ENCODE measurements at regions not wholly inside any gene's neighbourhood (a gene's known extent, or its start where the extent isn't known, plus 50 kb on each side); places are given as distances from the start of the nearest gene placed in this dataset.
"Not testable (repeated sequence)": the region's sequence is repeated elsewhere in the genome, so short reads cannot be mapped to it uniquely, and the experiment has no call there.

DNA sequence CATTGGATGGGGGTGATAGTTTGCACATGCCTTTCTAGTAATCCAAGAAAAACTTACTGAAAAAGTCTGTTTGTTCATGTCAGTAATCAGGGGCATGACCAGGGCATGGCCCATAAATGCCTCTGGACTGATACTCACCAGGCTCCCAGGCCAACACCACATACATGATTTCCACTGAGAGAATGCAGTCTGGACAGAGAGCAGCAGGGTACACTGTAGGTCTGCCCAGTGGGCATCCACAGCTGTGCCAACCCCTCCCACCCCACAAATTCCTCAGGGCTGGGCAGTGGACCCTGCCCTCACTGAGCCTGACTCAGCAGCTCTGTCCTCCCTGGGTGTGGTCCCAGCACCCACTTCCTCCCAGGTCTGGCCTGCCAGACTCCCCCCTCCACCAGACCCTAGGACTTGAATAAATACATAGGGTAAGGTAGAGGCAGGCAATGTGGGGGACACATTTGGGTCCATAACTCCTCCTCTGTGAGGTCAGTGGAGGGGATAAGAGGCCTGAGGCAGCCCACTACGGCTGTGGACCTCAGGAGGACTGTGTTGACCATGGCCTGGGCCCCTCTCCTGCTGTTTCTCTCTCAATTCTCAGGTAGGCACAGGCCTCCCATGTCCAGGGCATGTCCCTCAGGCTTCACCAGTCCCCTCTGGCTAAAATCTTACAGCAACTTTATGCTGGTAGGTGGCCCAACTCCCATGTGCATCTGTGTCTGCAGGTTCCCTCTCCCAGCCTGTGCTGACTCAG is 92.2 kb upstream of the TOP3B start:
- no peak for DNase-seq

- no peak for DNase-seq
These were observed 91.4 kb upstream of the TOP3B start for GRCh38 chr22:22073769-22074561.

GRCh38 chr22:22072169-22072836 is 89.7 kb upstream of the TOP3B start:
- no peak for DNase-seq

DNA sequence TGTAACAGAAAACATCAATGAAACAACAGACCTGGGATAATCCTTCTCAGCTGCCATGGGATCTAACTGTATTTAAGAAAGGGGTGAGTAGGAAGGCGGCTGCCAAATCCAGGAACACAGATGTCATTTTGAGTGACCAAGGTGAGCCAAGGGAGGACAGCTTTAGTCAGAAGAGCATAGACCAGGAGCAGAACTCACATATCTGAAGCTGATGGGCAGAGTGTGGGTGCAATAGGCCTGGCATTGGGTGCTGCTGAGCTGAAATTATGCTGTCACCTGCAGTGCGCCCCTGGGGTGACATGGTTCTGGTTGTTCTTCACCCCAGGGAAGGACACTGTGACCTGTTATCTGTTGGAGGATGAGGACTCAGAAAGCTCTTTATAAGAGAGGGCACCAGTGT is 88.9 kb upstream of the TOP3B start:
- DNase-seq: no peak

- no peak for DNase-seq
These were observed 87.8 kb upstream of the TOP3B start for GRCh38 chr22:22070371-22070824.

- no peak for DNase-seq
These were observed 87.1 kb upstream of the TOP3B start for GRCh38 chr22:22069450-22070370.

DNA sequence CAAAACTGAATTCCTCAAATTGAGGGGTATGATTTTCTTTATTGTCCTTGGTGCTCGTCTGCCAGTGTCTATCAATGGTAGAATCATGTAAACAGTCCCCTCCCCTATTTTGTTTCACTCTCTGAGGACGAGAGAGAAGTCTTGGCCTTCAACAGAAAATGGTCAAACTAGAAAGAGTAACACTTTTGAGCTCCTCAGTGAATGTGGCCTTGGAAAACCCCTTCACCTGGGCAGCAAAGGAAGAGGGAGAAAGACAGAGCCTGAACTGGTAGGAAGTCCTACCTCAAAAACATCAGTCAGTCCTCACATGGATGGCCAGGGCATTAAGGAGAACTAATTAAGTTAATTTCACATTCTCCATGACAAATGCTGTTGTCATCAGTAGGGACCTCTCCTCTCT is 86.1 kb upstream of the TOP3B start:
- no peak for DNase-seq

GRCh38 chr22:22068025-22068424 is 85.4 kb upstream of the TOP3B start:
- no peak for DNase-seq

GRCh38 chr22:22067192-22067591 is 84.6 kb upstream of the TOP3B start:
- DNase-seq: no peak

- DNase-seq: no peak
These were observed 82.0 kb upstream of the TOP3B start for GRCh38 chr22:22064580-22064979.

DNA sequence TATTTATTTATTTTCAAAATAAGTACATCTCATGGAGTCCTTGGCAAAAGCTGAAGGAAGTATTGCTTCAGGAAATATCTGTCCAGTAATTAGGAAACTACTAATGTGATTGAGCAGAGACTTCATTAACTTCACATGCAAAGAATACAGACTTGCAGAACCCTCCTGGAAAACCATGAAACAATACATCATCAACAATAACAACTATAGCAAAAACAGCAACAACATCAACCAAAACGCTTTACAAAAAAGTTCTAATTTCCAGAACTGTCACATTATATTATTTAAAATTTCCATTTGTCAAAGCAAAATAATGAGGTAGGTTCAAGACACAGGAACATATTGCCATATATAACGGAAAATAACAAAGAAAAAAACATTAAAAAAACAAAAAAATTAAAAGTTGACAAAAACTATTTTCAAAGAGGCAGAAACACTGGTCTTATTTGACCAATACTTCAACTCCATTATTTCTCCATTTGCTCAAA is 79.8 kb upstream of the TOP3B start:
- no peak for DNase-seq

- no peak for DNase-seq
These were observed 78.8 kb upstream of the TOP3B start for GRCh38 chr22:22061085-22062077.

DNA sequence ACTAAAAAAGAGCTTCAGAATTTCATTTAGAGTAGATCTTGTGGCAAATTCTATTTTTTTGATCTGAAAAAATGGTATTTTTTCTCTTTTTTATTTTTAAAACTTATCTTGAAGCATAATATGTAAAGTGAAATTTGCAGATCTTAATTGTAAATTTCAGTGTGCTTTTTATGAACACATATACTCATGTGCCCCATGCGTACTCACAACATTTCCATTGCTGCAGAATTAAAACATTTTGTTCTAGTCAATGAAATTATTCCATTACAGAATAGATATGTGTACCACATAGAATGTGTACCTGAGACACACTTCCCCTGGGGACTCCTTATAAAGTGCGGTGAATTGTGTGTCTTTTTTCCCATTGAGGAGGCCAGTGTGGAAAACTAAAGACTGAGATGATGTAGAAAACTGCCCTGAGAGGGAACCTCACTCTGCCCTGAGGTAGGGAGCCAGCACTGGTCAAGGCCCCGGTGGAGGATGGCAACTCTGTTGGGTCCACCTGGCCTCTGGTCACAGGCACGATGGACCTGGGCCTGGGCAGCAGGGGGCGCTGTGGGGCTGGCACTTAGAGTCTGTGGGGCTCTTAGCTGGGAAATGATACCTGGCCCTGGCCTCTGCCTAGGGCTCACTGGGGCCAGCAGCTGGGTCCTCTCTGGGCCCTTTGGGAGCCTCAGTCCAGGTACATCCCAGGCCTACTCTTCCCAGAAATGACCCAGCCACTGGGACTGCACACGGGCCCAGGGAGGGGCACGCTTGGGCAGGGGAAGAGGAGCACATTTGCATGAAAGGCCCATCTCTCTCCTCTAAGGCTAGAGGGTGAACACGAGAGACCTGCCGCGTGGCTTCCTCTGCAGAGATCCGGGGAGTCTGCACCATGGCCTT is 77.9 kb upstream of the TOP3B start:
- peak in 2 of 4 experiments; percentile 16 to 18 for DNase-seq

- no peak for DNase-seq
These were observed 76.9 kb upstream of the TOP3B start for GRCh38 chr22:22059291-22060002.

DNA sequence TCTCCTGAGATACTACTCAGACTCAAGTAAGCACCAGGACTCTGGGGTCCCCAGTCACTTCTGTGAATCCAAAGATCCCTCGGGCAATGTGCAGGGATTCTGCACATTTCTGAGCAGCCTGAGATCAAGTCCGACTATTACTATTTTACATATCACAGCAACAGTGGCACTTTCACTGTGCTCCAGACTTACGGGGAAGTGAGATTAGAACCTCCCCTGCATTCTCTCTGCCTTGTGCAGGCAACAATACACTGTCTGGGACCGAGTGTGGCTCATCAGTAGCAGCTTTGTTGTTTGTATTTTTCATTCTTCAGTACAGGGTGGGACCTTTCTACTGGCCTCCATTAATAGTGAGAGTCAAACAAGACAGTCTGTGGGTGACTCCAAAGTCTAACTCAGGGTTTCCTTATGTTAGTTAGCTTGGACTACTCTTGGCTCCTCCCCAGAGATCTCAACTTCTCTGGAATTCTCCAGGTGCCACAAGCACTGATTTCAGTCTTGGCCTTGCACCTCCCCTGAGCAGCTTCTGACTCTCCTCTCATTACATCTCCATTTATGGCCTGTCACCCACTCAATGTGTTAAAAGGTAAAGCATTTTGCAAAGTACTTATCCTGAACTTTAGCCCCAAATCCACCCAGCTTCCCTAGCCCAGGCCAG is 76.2 kb upstream of the TOP3B start:
- DNase-seq: no peak

DNA sequence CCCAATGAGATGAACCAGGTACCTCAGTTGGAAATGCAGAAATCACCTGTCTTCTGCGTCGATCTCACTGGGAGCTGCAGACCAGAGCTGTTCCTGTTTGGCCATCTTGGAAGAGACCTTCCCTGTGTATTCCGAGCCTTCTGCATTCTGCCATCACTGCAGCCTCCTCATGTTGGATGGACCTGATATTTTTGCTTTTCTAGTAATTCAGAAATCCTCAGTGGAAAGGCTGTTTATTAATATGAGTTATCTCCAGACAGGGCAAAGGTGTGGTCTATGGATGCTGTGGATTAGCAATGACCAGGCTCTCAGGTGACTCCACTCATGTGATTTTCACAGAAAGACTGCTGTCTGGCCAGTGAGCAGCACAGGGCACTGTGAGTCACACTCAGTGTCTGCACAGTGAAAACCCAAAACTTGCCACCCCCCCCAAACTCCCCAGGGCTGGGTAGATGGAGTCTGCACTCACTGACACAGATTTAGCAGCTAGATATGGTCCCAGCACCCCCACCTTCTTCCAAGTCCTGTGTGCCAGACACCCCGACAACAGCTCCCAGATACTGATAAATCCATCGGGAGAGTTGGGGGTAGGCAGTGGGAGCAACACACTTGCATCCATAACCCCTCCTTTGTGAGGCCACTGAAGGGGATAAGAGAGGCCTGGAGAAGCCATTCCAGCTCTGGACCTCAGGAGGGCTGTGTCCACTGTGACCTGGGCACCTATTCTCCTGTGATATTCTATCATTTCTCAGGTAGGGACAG is 75.2 kb upstream of the TOP3B start:
- DNase-seq: no peak

DNA sequence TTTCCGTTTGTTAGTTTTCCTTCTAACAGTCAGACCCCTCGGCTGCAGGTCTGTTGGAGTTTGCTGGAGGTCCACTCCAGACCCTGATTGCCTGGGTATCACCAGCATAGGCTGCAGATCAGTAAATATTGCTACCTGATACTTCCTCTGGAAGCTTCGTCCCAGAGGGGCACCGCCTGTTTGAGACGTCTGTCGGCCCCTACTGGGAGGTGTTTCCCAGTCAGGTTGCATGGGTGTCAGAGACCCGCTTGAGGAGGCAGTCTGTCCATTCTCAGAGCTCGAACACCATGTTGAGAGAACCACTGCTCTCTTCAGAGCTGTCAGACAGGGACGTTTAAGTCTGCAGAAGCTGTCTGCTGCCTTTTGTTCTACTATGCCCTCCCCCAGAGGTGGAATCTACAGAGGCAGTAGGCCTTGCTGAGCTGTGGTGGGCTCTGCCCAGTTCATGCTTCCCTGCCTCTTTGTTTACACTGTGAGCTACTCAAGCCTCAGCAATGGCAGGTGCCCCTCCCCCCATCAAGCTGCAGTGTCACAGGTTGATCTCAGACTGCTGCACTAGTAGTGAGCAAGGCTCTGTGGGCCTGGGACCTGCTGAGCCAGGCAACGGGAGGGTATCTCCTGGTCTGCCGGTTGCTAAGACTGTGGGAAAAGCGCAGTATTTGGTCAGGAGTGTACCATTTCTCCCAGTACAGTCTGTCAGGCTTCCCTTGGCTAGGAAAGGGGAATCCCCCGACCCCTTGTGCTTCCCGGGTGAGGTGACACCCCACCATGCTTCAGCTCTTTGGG is 74.4 kb upstream of the TOP3B start:
- not testable (repeated sequence) for DNase-seq
